Colonic mucosa (tissue), 4 donors: ENCODE measurements at regions not wholly inside any gene's neighbourhood (a gene's known extent, or its start where the extent isn't known, plus 50 kb on each side); places are given as distances from the start of the nearest gene placed in this dataset.

Source experiments
- DNase-seq: peaks from one replicate; pipeline ENCODE4 v3.0.0-alpha.2; 2020
- H3K27ac ChIP-seq: fragments of 200-600 bp; one replicate; pipeline ENCODE4 v1.8.0; 2021
- H3K27me3 ChIP-seq: fragments of 200-600 bp; one replicate; pipeline ENCODE4 v1.8.0; 2021
- H3K36me3 ChIP-seq: fragments of 200-600 bp; one replicate; pipeline ENCODE4 v1.8.0; 2021
- H3K4me1 ChIP-seq: fragments of 200-600 bp; one replicate; pipeline ENCODE4 v1.8.0; 2021; ENCODE audit warnings: mild to moderate bottlenecking
- H3K4me3 ChIP-seq: fragments of 200-600 bp; one replicate; pipeline ENCODE4 v1.8.0; 2021
- H3K9ac ChIP-seq, 2 donors: one replicate each; pipeline ENCODE4 v1.7.0; 2013; ENCODE audit warnings: control low read depth in 2 of 2, low read depth in 2 of 2, low read length in 2 of 2
- H3K9me3 ChIP-seq: fragments of 200-600 bp; one replicate; pipeline ENCODE4 v1.8.0; 2021
- CTCF ChIP-seq: fragments of 200-600 bp; IDR thresholded peaks from one replicate; pipeline ENCODE4 v1.8.0; 2022; ENCODE audit warnings: antibody characterized with exemption, mild to moderate bottlenecking
- intact Hi-C: fragments of 100-400 bp; cut with DNase I; formaldehyde crosslinking; loops from one replicate; pipeline ENCODE4 v1.14.1; 2022
- donor health status: healthy.
- donor health status: DM: no; HTN: no; CAD: no.
- donor health status: DM: no; HTN: no; CAD: no.

- Histone ChIP-seq H3K4me1 (no peaks in the 10 kb centered on the region), H3K4me3 (no peak overlapping the region), H3K9me3 (no peaks in the 10 kb centered on the region), H3K27ac (no peak overlapping the region), H3K9ac (no peak overlapping the region), H3K36me3 (no peaks in the 10 kb centered on the region), H3K27me3 (no peaks in the 10 kb centered on the region)
- intact Hi-C loops: no loop called here
- DNase-seq: no peak
- no peak for TF ChIP-seq CTCF
Observed at GRCh38 chr7:156450473-156450872, 190.1 kb upstream of the RNF32 start.

GRCh38 chr7:156448918-156449317 lies 191.7 kb upstream of the RNF32 start:
- TF ChIP-seq CTCF: no peak
- H3K4me1 ChIP-seq: no peaks in the 10 kb centered on the region
- no peaks in the 10 kb centered on the region for H3K27me3 ChIP-seq
- no peak overlapping the region for H3K27ac ChIP-seq
- H3K9me3 ChIP-seq: no peaks in the 10 kb centered on the region
- no peaks in the 10 kb centered on the region for H3K36me3 ChIP-seq
- intact Hi-C loops: no loop called here
- DNase-seq: no peak
- no peak overlapping the region for H3K4me3 ChIP-seq
- no peak overlapping the region for H3K9ac ChIP-seq

GRCh38 chr7:156446990-156447389 lies 193.6 kb upstream of the RNF32 start:
- no peak for DNase-seq
- Histone ChIP-seq H3K4me3 (no peak overlapping the region), H3K9ac (no peak overlapping the region), H3K9me3 (no peaks in the 10 kb centered on the region), H3K36me3 (no peaks in the 10 kb centered on the region), H3K4me1 (no peaks in the 10 kb centered on the region), H3K27me3 (no peaks in the 10 kb centered on the region), H3K27ac (no peak overlapping the region)
- intact Hi-C loops: no loop called here
- TF ChIP-seq CTCF: no peak

GRCh38 chr7:156445997-156446761 lies 194.4 kb upstream of the RNF32 start:
- TF ChIP-seq CTCF: no peak
- intact Hi-C loops: no loop called here

GRCh38 chr7:156442516-156442915 lies 198.1 kb upstream of the RNF32 start:
- Histone ChIP-seq H3K4me3 (no peak overlapping the region), H3K27me3 (no peaks in the 10 kb centered on the region), H3K9me3 (no peaks in the 10 kb centered on the region), H3K4me1 (no peaks in the 10 kb centered on the region), H3K27ac (no peak overlapping the region), H3K9ac (no peak overlapping the region), H3K36me3 (no peaks in the 10 kb centered on the region)
- no peak for DNase-seq
- intact Hi-C loops: no loop called here
- no peak for TF ChIP-seq CTCF

More at GRCh38 chr7:156445997-156446761, 194.4 kb upstream of the RNF32 start:
- no peaks in the 10 kb centered on the region for H3K4me1 ChIP-seq
- H3K4me3 ChIP-seq: no peak overlapping the region
- no peaks in the 10 kb centered on the region for H3K27me3 ChIP-seq
- no peaks in the 10 kb centered on the region for H3K9me3 ChIP-seq
- no peak overlapping the region for H3K9ac ChIP-seq
- H3K27ac ChIP-seq: no peak overlapping the region
- no peak for DNase-seq
- H3K36me3 ChIP-seq: no peaks in the 10 kb centered on the region
